ENCODE measurements at regions not wholly inside any gene's neighbourhood (a gene's known extent, or its start where the extent isn't known, plus 50 kb on each side); places are given as distances from the start of the nearest gene placed in this dataset.

DNA sequence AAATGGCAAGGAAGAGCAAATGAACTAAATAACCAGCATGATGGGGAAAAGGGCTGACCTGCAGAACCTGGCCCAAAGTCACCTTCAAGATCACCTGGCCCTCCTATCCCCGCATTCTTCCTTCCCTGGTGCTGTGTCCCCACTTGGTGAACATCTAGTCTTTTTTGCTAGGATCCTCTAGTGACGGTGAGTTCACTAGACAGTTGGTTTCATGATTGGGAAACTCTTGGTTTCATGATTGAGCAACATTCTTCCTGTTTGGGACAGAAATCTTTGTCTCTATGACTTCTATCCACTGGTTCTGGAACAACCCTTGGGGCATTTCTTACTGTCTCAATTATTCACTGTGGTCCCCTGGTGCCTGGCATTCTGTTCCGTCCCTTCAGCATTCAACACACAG, 50.2 kb upstream of the DAB2IP start:
- peaks cover 12% of the 10 kb centered on the region for H3K4me1 ChIP-seq (ENCODE audit: control insufficient read depth, low read depth, low read length)
- H3K23ac ChIP-seq (ENCODE audit: low read length) = no peak overlapping the region
- H3K27ac ChIP-seq (ENCODE audit: low read depth, low read length) = no peak overlapping the region
- H4K5ac ChIP-seq (ENCODE audit: low read length) = no peak overlapping the region
- WGBS (ENCODE audit: extremely low coverage, insufficient coverage, low lambda C conversion rate) = no CpG with 5 or more reads among the region's 3 CpGs
- no peaks in the 10 kb centered on the region for H3K79me2 ChIP-seq (ENCODE audit: control insufficient read depth, insufficient read depth, low read length)
- no peak overlapping the region for H2BK15ac ChIP-seq (replicated peaks; ENCODE audit: low read depth)
- no peaks in the 10 kb centered on the region for H3K79me1 ChIP-seq (ENCODE audit: low read length)
- H2BK120ac ChIP-seq (ENCODE audit: low read depth, low read length) = no peak overlapping the region
- no peak for DNase-seq
- no peak overlapping the region for H3K9ac ChIP-seq (ENCODE audit: low read length)
- no peak overlapping the region for H3K4me3 ChIP-seq (ENCODE audit: low read length)
- H3K36me3 ChIP-seq (ENCODE audit: control insufficient read depth, insufficient read depth, low read length) = no peaks in the 10 kb centered on the region
- no peak overlapping the region for H2AK5ac ChIP-seq (ENCODE audit: low read length)
- no peak overlapping the region for H2BK5ac ChIP-seq (ENCODE audit: low read length)
- no peak overlapping the region for H4K8ac ChIP-seq (ENCODE audit: low read depth, low read length)
- H3K4ac ChIP-seq (ENCODE audit: low read depth, low read length) = no peak overlapping the region
- H3K4me2 ChIP-seq (ENCODE audit: low read length) = no peak overlapping the region
- peaks cover 5% of the 10 kb centered on the region for H3K27me3 ChIP-seq (ENCODE audit: insufficient read depth, low read length, poor library complexity)
- H3K56ac ChIP-seq (ENCODE audit: low read length) = no peak overlapping the region
- H3K18ac ChIP-seq (ENCODE audit: low read length) = no peak overlapping the region
